ENCODE measurements at regions not wholly inside any gene's neighbourhood (a gene's known extent, or its start where the extent isn't known, plus 50 kb on each side); places are given as distances from the start of the nearest gene placed in this dataset.

DNA sequence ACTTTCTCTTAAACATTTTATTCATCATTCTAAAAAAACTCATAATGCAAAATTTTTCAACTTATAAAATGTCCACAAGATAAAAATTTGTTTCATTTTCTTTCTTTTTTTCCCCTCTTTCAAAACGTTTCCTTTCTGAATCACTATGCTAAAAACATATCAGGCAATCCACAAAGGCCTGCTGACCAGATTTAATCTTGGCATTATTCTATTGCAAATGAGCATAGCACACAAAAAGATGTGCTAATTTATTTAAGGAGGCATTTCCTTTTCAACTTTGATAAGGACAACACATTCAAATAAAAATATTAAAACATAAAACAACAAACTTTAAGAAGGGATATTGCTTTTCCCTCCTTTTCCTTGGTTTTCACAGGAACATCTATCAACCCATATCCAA is 215.3 kb upstream of the FOXD3 start:
- TF ChIP-seq EZH2 (IDR thresholded peaks at IDR 0.05; ENCODE audit: borderline replicate concordance) (no peak), EZH2phosphoT487 (IDR thresholded peaks at IDR 0.05; ENCODE audit: low read depth, severe bottlenecking, unreplicated experiment) (no peak), CTCF (IDR thresholded peaks at IDR 0.05; ENCODE audit: poor library complexity) (no peak)
- no peak overlapping the region for H3K4me3 ChIP-seq
- H2AFZ ChIP-seq: no peak overlapping the region
- H3K4me2 ChIP-seq: no peak overlapping the region
- no peaks in the 10 kb centered on the region for H3K4me1 ChIP-seq (ENCODE audit: insufficient read depth)
- H3K9me3 ChIP-seq (ENCODE audit: low read depth): no peaks in the 10 kb centered on the region
- no peak overlapping the region for H3K27ac ChIP-seq
- no peaks in the 10 kb centered on the region for H3K9me2 ChIP-seq (replicated peaks; ENCODE audit: insufficient read depth)
- DNase-seq (ENCODE audit: low spot score): no peak
- H4K20me1 ChIP-seq (ENCODE audit: insufficient read depth, poor library complexity, severe bottlenecking): no peaks in the 10 kb centered on the region
- H3K36me3 ChIP-seq (replicated peaks; ENCODE audit: insufficient read depth, low read depth): no peaks in the 10 kb centered on the region
- 26% methylated on average over 1 of the region's 1 CpG for WGBS (ENCODE audit: low lambda C conversion rate, missing lambda C conversion rate)
- peaks cover 13% of the 10 kb centered on the region for H3K27me3 ChIP-seq
- no peaks in the 10 kb centered on the region for H3K79me2 ChIP-seq

DNA sequence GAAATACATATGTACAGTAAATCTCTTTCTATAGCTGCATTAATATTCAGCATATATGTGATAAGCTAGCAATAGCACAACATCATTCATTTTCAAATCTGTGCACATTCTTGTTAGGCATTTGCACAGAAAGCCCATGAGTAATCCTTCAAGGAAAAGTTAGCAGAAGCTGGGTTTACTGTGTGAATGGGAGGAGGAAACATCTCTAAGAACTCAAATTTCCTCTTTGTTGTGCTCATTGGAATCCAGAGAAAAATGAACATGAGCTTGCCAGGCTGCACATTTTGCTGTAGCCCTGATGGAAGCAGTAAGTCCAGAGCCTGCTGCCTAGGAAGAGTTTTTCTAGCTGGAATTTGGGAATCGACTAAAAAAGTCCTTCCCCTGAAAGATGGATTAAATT is 214.2 kb upstream of the FOXD3 start:
- H3K9me3 ChIP-seq (ENCODE audit: low read depth): no peaks in the 10 kb centered on the region
- no peaks in the 10 kb centered on the region for H3K79me2 ChIP-seq
- H3K27me3 ChIP-seq: peaks cover 23% of the 10 kb centered on the region
- H3K4me3 ChIP-seq: no peak overlapping the region
- no peak overlapping the region for H3K4me2 ChIP-seq
- H3K36me3 ChIP-seq (replicated peaks; ENCODE audit: insufficient read depth, low read depth): no peaks in the 10 kb centered on the region
- WGBS (ENCODE audit: low lambda C conversion rate, missing lambda C conversion rate): 88% methylated on average over 1 of the region's 1 CpG
- no peak overlapping the region for H3K27ac ChIP-seq
- H3K9me2 ChIP-seq (replicated peaks; ENCODE audit: insufficient read depth): no peaks in the 10 kb centered on the region
- no peak for DNase-seq (ENCODE audit: low spot score)
- no peak for TF ChIP-seq CTCF (IDR thresholded peaks at IDR 0.05; ENCODE audit: poor library complexity)
- TF ChIP-seq EZH2phosphoT487 (IDR thresholded peaks at IDR 0.05; ENCODE audit: low read depth, severe bottlenecking, unreplicated experiment): no peak
- TF ChIP-seq EZH2 (IDR thresholded peaks at IDR 0.05; ENCODE audit: borderline replicate concordance): no peak
- H4K20me1 ChIP-seq (ENCODE audit: insufficient read depth, poor library complexity, severe bottlenecking): no peaks in the 10 kb centered on the region
- H2AFZ ChIP-seq: no peak overlapping the region
- no peaks in the 10 kb centered on the region for H3K4me1 ChIP-seq (ENCODE audit: insufficient read depth)

- Histone ChIP-seq H3K27ac (no peak overlapping the region), H4K20me1 (ENCODE audit: insufficient read depth, poor library complexity, severe bottlenecking) (no peaks in the 10 kb centered on the region), H3K36me3 (replicated peaks; ENCODE audit: insufficient read depth, low read depth) (no peaks in the 10 kb centered on the region), H3K27me3 (peaks cover 20% of the 10 kb centered on the region), H2AFZ (no peak overlapping the region), H3K9me2 (replicated peaks; ENCODE audit: insufficient read depth) (no peaks in the 10 kb centered on the region), H3K9me3 (ENCODE audit: low read depth) (no peaks in the 10 kb centered on the region), H3K4me1 (ENCODE audit: insufficient read depth) (no peaks in the 10 kb centered on the region), H3K4me2 (no peak overlapping the region), H3K4me3 (no peak overlapping the region), H3K79me2 (no peaks in the 10 kb centered on the region)
- no peak for DNase-seq (ENCODE audit: low spot score)
- TF ChIP-seq CTCF (IDR thresholded peaks at IDR 0.05; ENCODE audit: poor library complexity): no peak
- TF ChIP-seq EZH2phosphoT487 (IDR thresholded peaks at IDR 0.05; ENCODE audit: low read depth, severe bottlenecking, unreplicated experiment): no peak
- no peak for TF ChIP-seq EZH2 (IDR thresholded peaks at IDR 0.05; ENCODE audit: borderline replicate concordance)
- 47% methylated on average over 4 of the region's 4 CpGs for WGBS (ENCODE audit: low lambda C conversion rate, missing lambda C conversion rate)
Observed at GRCh38 chr1:63112155-63112900, 210.0 kb upstream of the FOXD3 start.
